Renal pelvis (tissue), 1 donor: ENCODE measurements at regions not wholly inside any gene's neighbourhood (a gene's known extent, or its start where the extent isn't known, plus 50 kb on each side); places are given as distances from the start of the nearest gene placed in this dataset.

Experiments used
- DNase-seq: peaks from one replicate; pipeline ENCODE4 v3.0.0-alpha.2; 2013

GRCh38 chr18:29540548-29540947 lies 1363.6 kb upstream of the CDH2 start:
- no peak for DNase-seq

GRCh38 chr18:29531746-29532145 lies 1354.8 kb upstream of the CDH2 start:
- no peak for DNase-seq

GRCh38 chr18:29523371-29523770 lies 1346.4 kb upstream of the CDH2 start:
- DNase-seq, result no peak

- DNase-seq, result no peak
Observed at GRCh38 chr18:29512761-29513160, 1335.8 kb upstream of the CDH2 start.

- DNase-seq, result no peak
Observed at GRCh38 chr18:29512203-29512602, 1335.3 kb upstream of the CDH2 start.

GRCh38 chr18:29501952-29502351 lies 1325.0 kb upstream of the CDH2 start:
- DNase-seq, result no peak

GRCh38 chr18:29496152-29496680 lies 1319.3 kb upstream of the CDH2 start:
- no peak for DNase-seq

GRCh38 chr18:29494371-29494770 lies 1317.4 kb upstream of the CDH2 start:
- DNase-seq, result no peak

- no peak for DNase-seq
Observed at GRCh38 chr18:29491907-29492306, 1315.0 kb upstream of the CDH2 start.

GRCh38 chr18:29488617-29489016 lies 1311.7 kb upstream of the CDH2 start:
- DNase-seq, result no peak

- no peak for DNase-seq
Observed at GRCh38 chr18:29465526-29465925, 1288.6 kb upstream of the CDH2 start.

- DNase-seq, result no peak
Observed at GRCh38 chr18:29459972-29460371, 1283.0 kb upstream of the CDH2 start.

GRCh38 chr18:29457316-29457889 lies 1280.5 kb upstream of the CDH2 start:
- no peak for DNase-seq

GRCh38 chr18:29449424-29449823 lies 1272.5 kb upstream of the CDH2 start:
- DNase-seq, result no peak

GRCh38 chr18:29439398-29439797 lies 1262.5 kb upstream of the CDH2 start:
- no peak for DNase-seq

- no peak for DNase-seq
Observed at GRCh38 chr18:29436459-29436858, 1259.5 kb upstream of the CDH2 start.

GRCh38 chr18:29434650-29435049 lies 1257.7 kb upstream of the CDH2 start:
- DNase-seq, result no peak

GRCh38 chr18:29430416-29430815 lies 1253.5 kb upstream of the CDH2 start:
- no peak for DNase-seq

- DNase-seq, result no peak
Observed at GRCh38 chr18:29418136-29418535, 1241.2 kb upstream of the CDH2 start.

- no peak for DNase-seq
Observed at GRCh38 chr18:29406996-29407395, 1230.1 kb upstream of the CDH2 start.

GRCh38 chr18:29397536-29397935 lies 1220.6 kb upstream of the CDH2 start:
- DNase-seq, result no peak

- DNase-seq, result no peak
Observed at GRCh38 chr18:29383311-29384273, 1206.7 kb upstream of the CDH2 start.

GRCh38 chr18:29378651-29379136 lies 1201.8 kb upstream of the CDH2 start:
- no peak for DNase-seq
